Endothelial cell of umbilical vein (primary cell): ENCODE measurements at regions not wholly inside any gene's neighbourhood (a gene's known extent, or its start where the extent isn't known, plus 50 kb on each side); places are given as distances from the start of the nearest gene placed in this dataset.

Experiments
- BruUV-seq: library from RNA; stranded (reverse); fragments of 400-500 nt; replicated peaks from 2 replicates; lab custom pipeline; 2021; lab: Mats Ljungman, UMichigan
- CTCF ChIA-PET: fragments of 300-600, 350-600 bp; sonication (Branson Sonifier 250); formaldehyde crosslinking; loops from one replicate; lab custom pipeline; 2021; ENCODE audit warnings: antibody characterized with exemption, inconsistent platforms; lab: Charles Lee
- POLR2A ChIA-PET: fragments of 300-600, 350-600 bp; sonication (Branson Sonifier 250); formaldehyde crosslinking; loops from one replicate; lab custom pipeline; 2021; ENCODE audit warnings: antibody characterized with exemption, inconsistent platforms; lab: Charles Lee
- DNase-seq: peaks from one replicate; pipeline ENCODE4 v3.0.0-alpha.2; 2011; ENCODE audit warnings: low read depth, low spot score
- FAIRE-seq: peaks from 2 replicates; lab custom pipeline; 2011; peaks lifted over from hg19 to GRCh38; lab: Jason Lieb, UNC
- H2AFZ ChIP-seq: 2 replicates; pipeline ENCODE4 v1.6.0; 2012; ENCODE audit warnings: low read depth, low read length, control low read depth, inconsistent platforms
- H3K27ac ChIP-seq: 2 replicates; pipeline ENCODE4 v1.5.1; 2011; ENCODE audit warnings: low read depth, mild to moderate bottlenecking, control low read depth, low read length, moderate library complexity; ENCODE audit not compliant: insufficient read depth
- H3K27me3 ChIP-seq, 2 experiments: 2 replicates each; pipeline versions ENCODE4 v1.6.0 to v1.6.1; 2011; ENCODE audit warnings: low read length in 2 of 2, mixed read lengths in 1 of 2; ENCODE audit not compliant: control insufficient read depth in 2 of 2, insufficient read depth in 2 of 2
- H3K36me3 ChIP-seq, 2 experiments: 2 replicates in 1 of 2; 3 replicates in 1 of 2; pipeline ENCODE4 v1.5.1; 2011; ENCODE audit warnings: low read length in 2 of 2, mild to moderate bottlenecking in 1 of 2, moderate library complexity in 1 of 2; ENCODE audit not compliant: control insufficient read depth in 2 of 2, insufficient read depth in 2 of 2; ENCODE audit errors: extremely low read depth in 1 of 2
- H3K4me1 ChIP-seq: 3 replicates; pipeline ENCODE4 v1.5.1; 2011; ENCODE audit warnings: mild to moderate bottlenecking, low read length; ENCODE audit not compliant: control insufficient read depth, insufficient read depth; ENCODE audit errors: extremely low read depth
- H3K4me2 ChIP-seq: 2 replicates; pipeline ENCODE4 v1.6.1; 2011; ENCODE audit warnings: low read length, control low read depth, mixed read lengths; ENCODE audit not compliant: insufficient read depth
- H3K4me3 ChIP-seq, 3 experiments: fragments of 200-600 bp in 1 of 3; sonication (generic), shearing (Covaris generic) in 1 of 3; replicated peaks in 1 of 3; 2 replicates each; pipeline ENCODE4 v1.5.1; 2011 to 2016; ENCODE audit warnings: control low read depth in 3 of 3, low read length in 3 of 3, mild to moderate bottlenecking in 2 of 3, inconsistent platforms in 1 of 3, low read depth in 1 of 3, moderate library complexity in 1 of 3; ENCODE audit not compliant: insufficient read depth in 1 of 3
- H3K79me2 ChIP-seq: 2 replicates; pipeline ENCODE4 v1.6.0; 2012; ENCODE audit warnings: low read length, inconsistent platforms; ENCODE audit not compliant: control insufficient read depth, insufficient read depth
- H3K9ac ChIP-seq: replicated peaks from 2 replicates; pipeline ENCODE3; 2011; ENCODE audit warnings: low read length, control low read depth; ENCODE audit not compliant: insufficient read depth; ENCODE audit errors: extremely low read depth
- H3K9me1 ChIP-seq: replicated peaks from 3 replicates; pipeline ENCODE4 v1.6.0; 2011; ENCODE audit warnings: mild to moderate bottlenecking, low read length; ENCODE audit not compliant: control insufficient read depth, insufficient read depth; ENCODE audit errors: extremely low read depth
- H3K9me3 ChIP-seq: replicated peaks from 2 replicates; pipeline ENCODE4 v1.5.1; 2012; ENCODE audit warnings: low read length, inconsistent platforms; ENCODE audit not compliant: control insufficient read depth, insufficient read depth
- H4K20me1 ChIP-seq: replicated peaks from 2 replicates; pipeline ENCODE3; 2011; ENCODE audit warnings: mild to moderate bottlenecking, low read length; ENCODE audit not compliant: control insufficient read depth, insufficient read depth; ENCODE audit errors: extremely low read depth
- EZH2 ChIP-seq: IDR thresholded peaks from 2 replicates; pipeline ENCODE4 v1.6.1; 2012; ENCODE audit warnings: borderline replicate concordance, low read depth, mild to moderate bottlenecking, moderate library complexity, low read length, inconsistent platforms; ENCODE audit not compliant: severe bottlenecking
- FOS ChIP-seq: IDR thresholded peaks from 2 replicates; pipeline ENCODE4 v1.6.1; 2011; ENCODE audit warnings: mild to moderate bottlenecking, low read length, moderate library complexity, borderline replicate concordance; ENCODE audit not compliant: insufficient read depth
- GATA2 ChIP-seq: IDR thresholded peaks from 2 replicates; pipeline ENCODE4 v1.7.0; 2011; ENCODE audit warnings: low read depth, mild to moderate bottlenecking, moderate library complexity, mixed read lengths, low read length; ENCODE audit not compliant: insufficient read length, insufficient read depth
- JUN ChIP-seq: IDR thresholded peaks from 2 replicates; pipeline ENCODE4 v1.6.1; 2011; ENCODE audit warnings: borderline replicate concordance, low read depth; ENCODE audit not compliant: insufficient read length, insufficient read depth
- MAX ChIP-seq: IDR thresholded peaks from 2 replicates; pipeline ENCODE4 v1.6.1; 2011; ENCODE audit not compliant: insufficient read depth, insufficient read length
- MYC ChIP-seq: IDR thresholded peaks from one replicate; pipeline ENCODE4 v1.6.1; 2011; ENCODE audit warnings: mild to moderate bottlenecking, low read depth, low read length
- POLR2A ChIP-seq: IDR thresholded peaks from 2 replicates; pipeline ENCODE4 v1.6.1; 2012; ENCODE audit warnings: low read depth, mild to moderate bottlenecking, control low read depth, low read length
- POLR2AphosphoS5 ChIP-seq: IDR thresholded peaks from 2 replicates; pipeline ENCODE4 v1.6.1; 2012; ENCODE audit warnings: low read depth, mild to moderate bottlenecking, control low read depth, low read length, moderate library complexity; ENCODE audit not compliant: insufficient read depth
- dilution Hi-C: fragments of 300-500 bp; cut with MboI; formaldehyde crosslinking; loops from one replicate; pipeline ENCODE4 v1.15.0; 2019; ENCODE audit warnings: low sequenced_read_pairs; ENCODE audit not compliant: extremely low pct_ligation_motif_present
- intact Hi-C: fragments of 100-400 bp; cut with micrococcal nuclease; formaldehyde crosslinking; loops from one replicate; pipeline ENCODE4 v1.10.0; 2022
- TF ChIP-seq, protein P1 (sequence below), 2 donors: IDR thresholded peaks; 1 replicate in 1 of 2; 2 replicates in 1 of 2; pipeline ENCODE4 v1.5.1; 2011; ENCODE audit warnings: low read length in 2 of 2, mild to moderate bottlenecking in 2 of 2, moderate library complexity in 2 of 2, control low read depth in 1 of 2, inconsistent platforms in 1 of 2, low read depth in 1 of 2; ENCODE audit not compliant: insufficient read depth in 1 of 2; ENCODE audit errors: extremely low read depth in 1 of 2

GRCh38 chr1:109850194-109850593 is 60.5 kb upstream of the CSF1 start:
- intact Hi-C loops, result no loop called here
- TF ChIP-seq MYC (no peak), EZH2 (no peak), MAX (no peak), JUN (no peak), FOS (no peak), POLR2A (no peak), GATA2 (no peak), POLR2AphosphoS5 (no peak)
- TF ChIP-seq, protein P1, sequence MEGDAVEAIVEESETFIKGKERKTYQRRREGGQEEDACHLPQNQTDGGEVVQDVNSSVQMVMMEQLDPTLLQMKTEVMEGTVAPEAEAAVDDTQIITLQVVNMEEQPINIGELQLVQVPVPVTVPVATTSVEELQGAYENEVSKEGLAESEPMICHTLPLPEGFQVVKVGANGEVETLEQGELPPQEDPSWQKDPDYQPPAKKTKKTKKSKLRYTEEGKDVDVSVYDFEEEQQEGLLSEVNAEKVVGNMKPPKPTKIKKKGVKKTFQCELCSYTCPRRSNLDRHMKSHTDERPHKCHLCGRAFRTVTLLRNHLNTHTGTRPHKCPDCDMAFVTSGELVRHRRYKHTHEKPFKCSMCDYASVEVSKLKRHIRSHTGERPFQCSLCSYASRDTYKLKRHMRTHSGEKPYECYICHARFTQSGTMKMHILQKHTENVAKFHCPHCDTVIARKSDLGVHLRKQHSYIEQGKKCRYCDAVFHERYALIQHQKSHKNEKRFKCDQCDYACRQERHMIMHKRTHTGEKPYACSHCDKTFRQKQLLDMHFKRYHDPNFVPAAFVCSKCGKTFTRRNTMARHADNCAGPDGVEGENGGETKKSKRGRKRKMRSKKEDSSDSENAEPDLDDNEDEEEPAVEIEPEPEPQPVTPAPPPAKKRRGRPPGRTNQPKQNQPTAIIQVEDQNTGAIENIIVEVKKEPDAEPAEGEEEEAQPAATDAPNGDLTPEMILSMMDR (IDR thresholded peaks at IDR 0.05; ENCODE audit: extremely low read depth in 1 of 2, insufficient read depth in 1 of 2, low read depth in 1 of 2, low read length in 2 of 2), result no peak
- BruUV-seq, result no TSS peak

More at GRCh38 chr1:109850194-109850593, 60.5 kb upstream of the CSF1 start:
- no peaks in the 10 kb centered on the region for H3K36me3 ChIP-seq
- DNase-seq, result no peak
- no peaks in the 10 kb centered on the region for H4K20me1 ChIP-seq
- no peaks in the 10 kb centered on the region for H3K9me3 ChIP-seq
- no peaks in the 10 kb centered on the region for H3K79me2 ChIP-seq
- H3K4me2 ChIP-seq, result no peak overlapping the region
- H3K4me1 ChIP-seq, result peaks cover 12% of the 10 kb centered on the region
- ChIA-PET CTCF (interaction anchor here (1.0 to 1.7 kb wide), 4 partner anchors 44 to 179 kb away, joined by 3 to 12 read pairs (median 4); partner anchors contain the start of gene AHCYL1), POLR2A (no interaction called here)
- no peak for FAIRE-seq
- dilution Hi-C loops, result no loop called here
- H3K27me3 ChIP-seq, result peaks cover 2 to 4% of the 10 kb centered on the region in 2 experiments
- no peaks in the 10 kb centered on the region for H3K9me1 ChIP-seq
- H2AFZ ChIP-seq, result no peak overlapping the region
- no peak overlapping the region for H3K4me3 ChIP-seq
- H3K27ac ChIP-seq, result no peak overlapping the region
- no peak overlapping the region for H3K9ac ChIP-seq
